ENCODE measurements at regions not wholly inside any gene's neighbourhood (a gene's known extent, or its start where the extent isn't known, plus 50 kb on each side); places are given as distances from the start of the nearest gene placed in this dataset.

DNA sequence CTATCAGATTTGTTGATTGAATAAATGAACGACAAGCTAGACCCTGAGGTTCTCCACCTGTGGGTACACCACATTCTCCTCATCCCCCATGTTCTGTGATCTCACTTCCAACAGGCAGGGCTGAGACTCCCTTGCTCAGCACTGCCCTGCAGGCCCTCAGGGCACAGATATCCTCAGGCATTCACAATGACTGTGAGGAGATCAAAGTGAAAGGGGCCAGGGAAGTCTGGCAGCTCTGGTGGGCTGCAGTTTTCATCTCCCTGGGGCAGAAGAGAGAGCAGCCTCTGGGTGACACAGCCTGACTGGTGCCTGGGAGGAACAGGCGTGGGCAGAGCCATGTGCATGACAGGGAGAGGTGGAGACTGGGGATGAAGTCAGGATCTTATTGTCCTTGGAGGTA, 142.4 kb upstream of the C9orf72 start:
- no peaks in the 10 kb centered on the region for H3K4me1 Mint-ChIP-seq (ENCODE audit: low read depth, unreplicated experiment)
- Histone ChIP-seq H3K27me3 (replicated peaks; ENCODE audit: control insufficient read depth, insufficient read depth, low read length) (no peaks in the 10 kb centered on the region), H3K4me3 (ENCODE audit: low read depth, low read length) (no peak overlapping the region), H3K36me3 (ENCODE audit: control insufficient read depth, insufficient read depth, low read length) (no peaks in the 10 kb centered on the region), H3K9me3 (no peaks in the 10 kb centered on the region), H3K4me1 (no peaks in the 10 kb centered on the region)
- no peak for DNase-seq
- peaks cover 5% of the 10 kb centered on the region for H3K27me3 Mint-ChIP-seq (ENCODE audit: insufficient read depth, unreplicated experiment)
- TF ChIP-seq, protein P1, sequence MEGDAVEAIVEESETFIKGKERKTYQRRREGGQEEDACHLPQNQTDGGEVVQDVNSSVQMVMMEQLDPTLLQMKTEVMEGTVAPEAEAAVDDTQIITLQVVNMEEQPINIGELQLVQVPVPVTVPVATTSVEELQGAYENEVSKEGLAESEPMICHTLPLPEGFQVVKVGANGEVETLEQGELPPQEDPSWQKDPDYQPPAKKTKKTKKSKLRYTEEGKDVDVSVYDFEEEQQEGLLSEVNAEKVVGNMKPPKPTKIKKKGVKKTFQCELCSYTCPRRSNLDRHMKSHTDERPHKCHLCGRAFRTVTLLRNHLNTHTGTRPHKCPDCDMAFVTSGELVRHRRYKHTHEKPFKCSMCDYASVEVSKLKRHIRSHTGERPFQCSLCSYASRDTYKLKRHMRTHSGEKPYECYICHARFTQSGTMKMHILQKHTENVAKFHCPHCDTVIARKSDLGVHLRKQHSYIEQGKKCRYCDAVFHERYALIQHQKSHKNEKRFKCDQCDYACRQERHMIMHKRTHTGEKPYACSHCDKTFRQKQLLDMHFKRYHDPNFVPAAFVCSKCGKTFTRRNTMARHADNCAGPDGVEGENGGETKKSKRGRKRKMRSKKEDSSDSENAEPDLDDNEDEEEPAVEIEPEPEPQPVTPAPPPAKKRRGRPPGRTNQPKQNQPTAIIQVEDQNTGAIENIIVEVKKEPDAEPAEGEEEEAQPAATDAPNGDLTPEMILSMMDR (IDR thresholded peaks at IDR 0.05; ENCODE audit: insufficient read depth in 1 of 2, low read depth in 1 of 2, low read length in 1 of 2, severe bottlenecking in 1 of 2, unreplicated experiment in 1 of 2), result no peak
- BruUV-seq (replicated peaks), result no TSS peak
- ChIA-PET CTCF (no interaction called here), POLR2A (no interaction called here)
- intact Hi-C loops (cut with micrococcal nuclease; ENCODE audit: unreplicated experiment), result no loop called here
- no peaks in the 10 kb centered on the region for H3K36me3 Mint-ChIP-seq (ENCODE audit: insufficient read depth, unreplicated experiment)
- no peak overlapping the region for H3K4me3 Mint-ChIP-seq (ENCODE audit: unreplicated experiment)
- H3K27ac Mint-ChIP-seq (ENCODE audit: unreplicated experiment), result no peak overlapping the region
- no peaks in the 10 kb centered on the region for H3K9me3 Mint-ChIP-seq (ENCODE audit: unreplicated experiment)

- no peak overlapping the region for H3K27ac Mint-ChIP-seq (ENCODE audit: unreplicated experiment)
- H3K27me3 Mint-ChIP-seq (ENCODE audit: insufficient read depth, unreplicated experiment), result peaks cover 5% of the 10 kb centered on the region
- H3K9me3 ChIP-seq, result no peaks in the 10 kb centered on the region
- intact Hi-C loops (cut with micrococcal nuclease; ENCODE audit: unreplicated experiment), result no loop called here
- no peaks in the 10 kb centered on the region for H3K9me3 Mint-ChIP-seq (ENCODE audit: unreplicated experiment)
- no TSS peak for BruUV-seq (replicated peaks)
- H3K36me3 ChIP-seq (ENCODE audit: control insufficient read depth, insufficient read depth, low read length), result no peaks in the 10 kb centered on the region
- H3K4me1 ChIP-seq, result no peaks in the 10 kb centered on the region
- no peak overlapping the region for H3K4me3 ChIP-seq (ENCODE audit: low read depth, low read length)
- no peaks in the 10 kb centered on the region for H3K4me1 Mint-ChIP-seq (ENCODE audit: low read depth, unreplicated experiment)
- DNase-seq, result no peak
- H3K4me3 Mint-ChIP-seq (ENCODE audit: unreplicated experiment), result no peak overlapping the region
- POLR2A ChIA-PET, result no interaction called here
- TF ChIP-seq, protein P1 (IDR thresholded peaks at IDR 0.05; ENCODE audit: insufficient read depth in 1 of 2, low read depth in 1 of 2, low read length in 1 of 2, severe bottlenecking in 1 of 2, unreplicated experiment in 1 of 2), result no peak
- no peaks in the 10 kb centered on the region for H3K36me3 Mint-ChIP-seq (ENCODE audit: insufficient read depth, unreplicated experiment)
- CTCF ChIA-PET, result no interaction called here
- no peaks in the 10 kb centered on the region for H3K27me3 ChIP-seq (replicated peaks; ENCODE audit: control insufficient read depth, insufficient read depth, low read length)
These were observed 144.7 kb upstream of the C9orf72 start for GRCh38 chr9:27717991-27718390.

- no peaks in the 10 kb centered on the region for H3K9me3 Mint-ChIP-seq (ENCODE audit: unreplicated experiment)
- BruUV-seq (replicated peaks), result no TSS peak
- H3K4me1 Mint-ChIP-seq (ENCODE audit: low read depth, unreplicated experiment), result no peaks in the 10 kb centered on the region
- TF ChIP-seq, protein P1 (IDR thresholded peaks at IDR 0.05; ENCODE audit: insufficient read depth in 1 of 2, low read depth in 1 of 2, low read length in 1 of 2, severe bottlenecking in 1 of 2, unreplicated experiment in 1 of 2), result no peak
- H3K27me3 Mint-ChIP-seq (ENCODE audit: insufficient read depth, unreplicated experiment), result peaks cover 8% of the 10 kb centered on the region
- CTCF ChIA-PET, result no interaction called here
- no peak overlapping the region for H3K4me3 Mint-ChIP-seq (ENCODE audit: unreplicated experiment)
- no peak overlapping the region for H3K27ac Mint-ChIP-seq (ENCODE audit: unreplicated experiment)
- DNase-seq, result no peak
- no peaks in the 10 kb centered on the region for H3K36me3 Mint-ChIP-seq (ENCODE audit: insufficient read depth, unreplicated experiment)
- no peaks in the 10 kb centered on the region for H3K4me1 ChIP-seq
- no peaks in the 10 kb centered on the region for H3K27me3 ChIP-seq (replicated peaks; ENCODE audit: control insufficient read depth, insufficient read depth, low read length)
- POLR2A ChIA-PET, result no interaction called here
- no peaks in the 10 kb centered on the region for H3K36me3 ChIP-seq (ENCODE audit: control insufficient read depth, insufficient read depth, low read length)
- H3K9me3 ChIP-seq, result no peaks in the 10 kb centered on the region
- no peak overlapping the region for H3K4me3 ChIP-seq (ENCODE audit: low read depth, low read length)
- intact Hi-C loops (cut with micrococcal nuclease; ENCODE audit: unreplicated experiment), result no loop called here
These were observed 146.4 kb upstream of the C9orf72 start for GRCh38 chr9:27719711-27720110.
